ENCODE measurements at regions not wholly inside any gene's neighbourhood (a gene's known extent, or its start where the extent isn't known, plus 50 kb on each side); places are given as distances from the start of the nearest gene placed in this dataset.

- H3K36me3 Mint-ChIP-seq: no peaks in the 10 kb centered on the region
Measured at GRCh38 chr12:42660968-42661937, 71.7 kb upstream of the PRICKLE1 start.

GRCh38 chr12:42660117-42660516, 70.6 kb upstream of the PRICKLE1 start:
- intact Hi-C loops (cut with micrococcal nuclease): no loop called here
- Histone ChIP-seq H3K4me3 (ENCODE audit: low read length in 2 of 2) (no peak overlapping the region), H3K36me3 (ENCODE audit: insufficient read depth, low read length) (no peaks in the 10 kb centered on the region), H3K27me3 (ENCODE audit: insufficient read depth, low read length) (no peaks in the 10 kb centered on the region), H3K4me1 (ENCODE audit: insufficient read depth, low read length) (no peaks in the 10 kb centered on the region), H3K9me3 (ENCODE audit: control insufficient read depth in 1 of 2, low read length in 2 of 2) (no peaks in the 10 kb centered on the region), H3K27ac (ENCODE audit: low read depth, low read length) (no peak overlapping the region)
- H3K9me3 Mint-ChIP-seq: peaks cover 0 to 18% (median 8%) of the 10 kb centered on the region in 8 donors
- no peaks in the 10 kb centered on the region for H3K36me3 Mint-ChIP-seq
- H3K27ac Mint-ChIP-seq: no peak overlapping the region
- ChIA-PET CTCF (ENCODE audit: partially characterized antibody) (no interaction called here), POLR2A (ENCODE audit: partially characterized antibody) (no interaction called here)
- no peaks in the 10 kb centered on the region for H3K4me1 Mint-ChIP-seq
- no peak for DNase-seq
- H3K27me3 Mint-ChIP-seq: peaks cover 0 to 2% of the 10 kb centered on the region in 2 donors
- no peak overlapping the region for H3K4me3 Mint-ChIP-seq

More at GRCh38 chr12:42660968-42661937, 71.7 kb upstream of the PRICKLE1 start:
- intact Hi-C loops (cut with micrococcal nuclease): no loop called here
- Mint-ChIP-seq H3K27me3 (peaks cover 0 to 2% of the 10 kb centered on the region in 2 donors), H3K9me3 (peaks cover 0 to 18% (median 8%) of the 10 kb centered on the region in 8 donors), H3K4me3 (no peak overlapping the region), H3K4me1 (no peaks in the 10 kb centered on the region), H3K27ac (no peak overlapping the region)
- no peak for DNase-seq
- POLR2A ChIA-PET (ENCODE audit: partially characterized antibody): no interaction called here
- no peaks in the 10 kb centered on the region for H3K27me3 ChIP-seq (ENCODE audit: insufficient read depth, low read length)
- CTCF ChIA-PET (ENCODE audit: partially characterized antibody): no interaction called here
- no peaks in the 10 kb centered on the region for H3K36me3 ChIP-seq (ENCODE audit: insufficient read depth, low read length)
- H3K4me1 ChIP-seq (ENCODE audit: insufficient read depth, low read length): no peaks in the 10 kb centered on the region
- H3K27ac ChIP-seq (ENCODE audit: low read depth, low read length): no peak overlapping the region
- H3K9me3 ChIP-seq (ENCODE audit: control insufficient read depth in 1 of 2, low read length in 2 of 2): no peaks in the 10 kb centered on the region
- no peak overlapping the region for H3K4me3 ChIP-seq (ENCODE audit: low read length in 2 of 2)

GRCh38 chr12:42652048-42652447, 62.5 kb upstream of the PRICKLE1 start:
- ChIA-PET CTCF (ENCODE audit: partially characterized antibody) (no interaction called here), POLR2A (ENCODE audit: partially characterized antibody) (no interaction called here)
- no peak overlapping the region for H3K4me3 Mint-ChIP-seq
- DNase-seq: no peak
- Histone ChIP-seq H3K4me1 (ENCODE audit: insufficient read depth, low read length) (no peaks in the 10 kb centered on the region), H3K9me3 (ENCODE audit: control insufficient read depth in 1 of 2, low read length in 2 of 2) (no peaks in the 10 kb centered on the region), H3K27me3 (ENCODE audit: insufficient read depth, low read length) (no peaks in the 10 kb centered on the region), H3K4me3 (ENCODE audit: low read length in 2 of 2) (no peak overlapping the region), H3K27ac (ENCODE audit: low read depth, low read length) (no peak overlapping the region), H3K36me3 (ENCODE audit: insufficient read depth, low read length) (no peaks in the 10 kb centered on the region)
- no peak overlapping the region for H3K27ac Mint-ChIP-seq
- no peaks in the 10 kb centered on the region for H3K4me1 Mint-ChIP-seq
- no peaks in the 10 kb centered on the region for H3K36me3 Mint-ChIP-seq
- H3K27me3 Mint-ChIP-seq: no peaks in the 10 kb centered on the region
- peaks cover 0 to 10% (median under 1%) of the 10 kb centered on the region in 8 donors for H3K9me3 Mint-ChIP-seq
- intact Hi-C loops (cut with micrococcal nuclease): no loop called here

- Mint-ChIP-seq H3K4me3 (no peak overlapping the region), H3K27ac (no peak overlapping the region), H3K9me3 (peaks cover 0 to 10% (median 0%) of the 10 kb centered on the region in 8 donors), H3K4me1 (no peaks in the 10 kb centered on the region), H3K27me3 (no peaks in the 10 kb centered on the region), H3K36me3 (no peaks in the 10 kb centered on the region)
- ChIA-PET POLR2A (ENCODE audit: partially characterized antibody) (no interaction called here), CTCF (ENCODE audit: partially characterized antibody) (interaction anchor here (1.8 kb wide), 1 partner anchor 9 kb away, joined by 5 read pairs; no protein-coding TSS in a partner anchor)
- Histone ChIP-seq H3K9me3 (ENCODE audit: control insufficient read depth in 1 of 2, low read length in 2 of 2) (no peaks in the 10 kb centered on the region), H3K27me3 (ENCODE audit: insufficient read depth, low read length) (no peaks in the 10 kb centered on the region), H3K36me3 (ENCODE audit: insufficient read depth, low read length) (no peaks in the 10 kb centered on the region), H3K4me1 (ENCODE audit: insufficient read depth, low read length) (no peaks in the 10 kb centered on the region), H3K27ac (ENCODE audit: low read depth, low read length) (no peak overlapping the region), H3K4me3 (ENCODE audit: low read length in 2 of 2) (no peak overlapping the region)
- intact Hi-C loops (cut with micrococcal nuclease): no loop called here
- DNase-seq: no peak
Measured at GRCh38 chr12:42648061-42648460, 58.5 kb upstream of the PRICKLE1 start.

- CTCF ChIA-PET (ENCODE audit: partially characterized antibody): no interaction called here
- intact Hi-C loops (cut with micrococcal nuclease): no loop called here
- no peak overlapping the region for H3K4me3 Mint-ChIP-seq
- H3K27me3 Mint-ChIP-seq: no peaks in the 10 kb centered on the region
- no peak overlapping the region for H3K27ac ChIP-seq (ENCODE audit: low read depth, low read length)
- POLR2A ChIA-PET (ENCODE audit: partially characterized antibody): no interaction called here
- no peak overlapping the region for H3K4me3 ChIP-seq (ENCODE audit: low read length in 2 of 2)
- no peaks in the 10 kb centered on the region for H3K36me3 Mint-ChIP-seq
- H3K9me3 ChIP-seq (ENCODE audit: control insufficient read depth in 1 of 2, low read length in 2 of 2): no peaks in the 10 kb centered on the region
- no peaks in the 10 kb centered on the region for H3K9me3 Mint-ChIP-seq
- no peak for DNase-seq
- H3K27me3 ChIP-seq (ENCODE audit: insufficient read depth, low read length): no peaks in the 10 kb centered on the region
- no peak overlapping the region for H3K27ac Mint-ChIP-seq
- H3K4me1 Mint-ChIP-seq: no peaks in the 10 kb centered on the region
- H3K4me1 ChIP-seq (ENCODE audit: insufficient read depth, low read length): no peaks in the 10 kb centered on the region
- H3K36me3 ChIP-seq (ENCODE audit: insufficient read depth, low read length): no peaks in the 10 kb centered on the region
Measured at GRCh38 chr12:42643881-42644579, 54.5 kb upstream of the PRICKLE1 start.

- ChIA-PET POLR2A (ENCODE audit: partially characterized antibody) (no interaction called here), CTCF (ENCODE audit: partially characterized antibody) (no interaction called here)
- H3K4me1 Mint-ChIP-seq: no peaks in the 10 kb centered on the region
- Histone ChIP-seq H3K27me3 (ENCODE audit: insufficient read depth, low read length) (no peaks in the 10 kb centered on the region), H3K9me3 (ENCODE audit: control insufficient read depth in 1 of 2, low read length in 2 of 2) (no peaks in the 10 kb centered on the region), H3K4me3 (ENCODE audit: low read length in 2 of 2) (no peak overlapping the region), H3K36me3 (ENCODE audit: insufficient read depth, low read length) (no peaks in the 10 kb centered on the region), H3K4me1 (ENCODE audit: insufficient read depth, low read length) (no peaks in the 10 kb centered on the region), H3K27ac (ENCODE audit: low read depth, low read length) (no peak overlapping the region)
- peaks cover 0 to 2% (median 0%) of the 10 kb centered on the region in 8 donors for H3K9me3 Mint-ChIP-seq
- no peak overlapping the region for H3K4me3 Mint-ChIP-seq
- no peak for DNase-seq
- H3K27ac Mint-ChIP-seq: no peak overlapping the region
- intact Hi-C loops (cut with micrococcal nuclease): no loop called here
- no peaks in the 10 kb centered on the region for H3K27me3 Mint-ChIP-seq
- H3K36me3 Mint-ChIP-seq: no peaks in the 10 kb centered on the region
Measured at GRCh38 chr12:42641221-42641885, 51.8 kb upstream of the PRICKLE1 start.

- intact Hi-C loops (cut with micrococcal nuclease): no loop called here
- H3K9me3 ChIP-seq (ENCODE audit: control insufficient read depth in 1 of 2, low read length in 2 of 2): no peaks in the 10 kb centered on the region
- H3K27me3 ChIP-seq (ENCODE audit: insufficient read depth, low read length): no peaks in the 10 kb centered on the region
- H3K27ac ChIP-seq (ENCODE audit: low read depth, low read length): no peak overlapping the region
- no peaks in the 10 kb centered on the region for H3K4me1 ChIP-seq (ENCODE audit: insufficient read depth, low read length)
- Mint-ChIP-seq H3K27me3 (no peaks in the 10 kb centered on the region), H3K27ac (no peak overlapping the region), H3K36me3 (no peaks in the 10 kb centered on the region), H3K4me3 (no peak overlapping the region), H3K9me3 (peaks cover 0 to 2% (median 0%) of the 10 kb centered on the region in 8 donors), H3K4me1 (no peaks in the 10 kb centered on the region)
- no peaks in the 10 kb centered on the region for H3K36me3 ChIP-seq (ENCODE audit: insufficient read depth, low read length)
- DNase-seq: no peak
- CTCF ChIA-PET (ENCODE audit: partially characterized antibody): no interaction called here
- no peak overlapping the region for H3K4me3 ChIP-seq (ENCODE audit: low read length in 2 of 2)
- POLR2A ChIA-PET (ENCODE audit: partially characterized antibody): no interaction called here
Measured at GRCh38 chr12:42640391-42640790, 50.8 kb upstream of the PRICKLE1 start.

Data from CD4-positive, alpha-beta memory T cell (primary cell).